Activated CD4-positive, alpha-beta T cell treated with anti-CD3 and anti-CD28 coated beads, Interleukin-2, amount 50 U/mL, for 48 hours (primary cell): ENCODE measurements at regions not wholly inside any gene's neighbourhood (a gene's known extent, or its start where the extent isn't known, plus 50 kb on each side); places are given as distances from the start of the nearest gene placed in this dataset.
"Not testable (repeated sequence)": the region's sequence is repeated elsewhere in the genome, so short reads cannot be mapped to it uniquely, and the experiment has no call there.

Experiments used
- DNase-seq, 2 experiments: peaks; one replicate each; pipeline ENCODE4 v3.0.0-alpha.2; 2020

DNA sequence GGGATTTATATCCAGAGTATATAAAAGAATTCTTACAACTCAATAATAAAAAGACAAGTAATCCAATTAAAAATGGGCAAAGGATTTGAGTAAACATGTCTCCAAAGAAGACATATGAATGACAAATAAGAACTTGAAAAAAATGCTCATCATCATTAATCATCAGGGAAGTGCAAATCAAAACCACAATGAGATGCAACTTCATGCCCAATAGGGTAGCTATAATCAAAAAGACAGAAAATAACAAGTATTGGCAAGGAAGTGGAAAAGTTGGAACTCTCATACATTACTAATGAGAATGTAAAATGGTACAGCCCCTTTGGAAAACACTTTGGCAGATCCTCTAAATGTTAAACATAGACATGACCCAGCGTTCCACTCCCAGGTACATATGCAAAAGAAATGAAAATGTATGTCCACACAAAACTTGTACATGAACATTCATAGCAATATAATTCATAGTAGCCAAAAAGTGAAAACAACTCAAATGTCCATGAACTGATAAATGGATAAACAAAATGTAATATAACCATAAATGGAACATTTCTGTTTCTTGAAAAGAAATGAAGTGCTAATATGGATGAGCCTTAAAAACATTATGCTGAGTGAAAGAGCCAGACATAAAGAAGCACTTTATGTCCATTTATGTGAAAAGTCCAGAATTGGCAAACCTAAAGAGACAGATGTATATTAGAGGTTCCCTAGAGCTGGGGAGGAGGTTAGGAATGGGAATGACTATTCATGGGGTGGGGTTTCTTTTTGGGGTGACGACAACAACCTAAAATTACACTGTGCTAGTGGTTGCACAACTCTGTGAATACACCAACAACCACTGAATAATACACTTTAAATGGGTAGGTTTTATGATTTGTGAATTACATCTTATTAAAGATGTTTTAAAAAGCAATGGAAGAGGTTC lies 259.7 kb downstream of the RHOU start:
- no peak for DNase-seq

DNA sequence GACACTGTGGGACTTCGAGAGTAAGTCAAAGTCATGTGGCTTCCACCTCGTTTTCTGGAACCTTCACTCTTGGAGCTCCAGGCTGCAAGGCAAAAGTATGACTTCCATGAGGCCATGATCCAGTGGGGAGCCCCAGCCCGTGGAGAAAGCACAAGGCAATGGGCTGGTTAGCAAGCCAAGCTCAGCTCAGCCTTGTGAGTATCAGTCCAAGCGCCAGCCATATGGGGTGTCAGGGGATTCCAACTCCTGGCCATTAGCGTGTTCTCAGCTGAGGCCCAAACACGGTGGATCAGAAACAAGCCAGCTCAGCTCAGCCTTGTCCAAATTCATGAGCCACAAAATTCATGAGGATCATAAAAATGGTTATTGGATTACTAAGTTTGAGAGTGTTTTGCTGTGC lies 261.0 kb downstream of the RHOU start:
- DNase-seq, result no peak

DNA sequence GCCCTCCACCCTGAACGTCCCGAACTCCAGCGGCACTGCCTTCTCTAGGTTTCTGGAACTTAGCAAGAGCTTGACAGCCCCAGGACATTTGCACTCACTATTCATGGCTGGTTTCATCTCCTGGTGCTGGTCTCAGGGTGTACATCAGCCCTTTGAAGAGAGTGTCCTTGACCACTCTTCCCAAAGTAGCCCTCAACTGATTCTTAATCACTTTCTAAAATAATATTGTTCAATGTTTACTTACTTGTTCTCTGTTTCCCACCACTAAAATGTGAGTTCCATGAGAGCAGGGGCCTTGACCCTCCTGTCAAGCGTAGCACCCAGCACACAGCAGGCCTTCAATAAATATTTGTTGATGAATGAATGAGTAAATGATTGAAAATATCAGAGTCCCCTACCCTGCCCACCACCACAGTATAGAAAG lies 262.5 kb downstream of the RHOU start:
- DNase-seq, result no peak

DNA sequence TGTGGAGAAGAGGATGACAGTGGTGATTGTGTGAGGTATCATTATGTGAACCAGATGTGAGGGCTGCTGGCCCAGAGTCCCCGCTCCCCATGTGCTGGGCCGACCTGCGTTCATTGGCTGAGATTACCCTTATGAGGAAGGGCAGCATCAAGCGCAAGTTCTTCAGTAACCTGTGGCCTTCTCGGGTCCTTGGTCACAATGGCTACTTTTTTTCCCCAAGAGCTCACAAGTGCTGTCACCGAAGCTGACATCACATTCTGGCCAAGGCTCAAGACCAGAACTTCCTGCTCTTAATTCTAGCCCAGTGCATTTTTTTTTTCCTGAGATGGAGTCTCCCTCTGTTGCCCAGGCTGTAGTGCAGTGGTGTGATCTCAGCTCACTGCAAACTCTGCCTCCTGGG lies 262.9 kb downstream of the RHOU start:
- no peak for DNase-seq

DNA sequence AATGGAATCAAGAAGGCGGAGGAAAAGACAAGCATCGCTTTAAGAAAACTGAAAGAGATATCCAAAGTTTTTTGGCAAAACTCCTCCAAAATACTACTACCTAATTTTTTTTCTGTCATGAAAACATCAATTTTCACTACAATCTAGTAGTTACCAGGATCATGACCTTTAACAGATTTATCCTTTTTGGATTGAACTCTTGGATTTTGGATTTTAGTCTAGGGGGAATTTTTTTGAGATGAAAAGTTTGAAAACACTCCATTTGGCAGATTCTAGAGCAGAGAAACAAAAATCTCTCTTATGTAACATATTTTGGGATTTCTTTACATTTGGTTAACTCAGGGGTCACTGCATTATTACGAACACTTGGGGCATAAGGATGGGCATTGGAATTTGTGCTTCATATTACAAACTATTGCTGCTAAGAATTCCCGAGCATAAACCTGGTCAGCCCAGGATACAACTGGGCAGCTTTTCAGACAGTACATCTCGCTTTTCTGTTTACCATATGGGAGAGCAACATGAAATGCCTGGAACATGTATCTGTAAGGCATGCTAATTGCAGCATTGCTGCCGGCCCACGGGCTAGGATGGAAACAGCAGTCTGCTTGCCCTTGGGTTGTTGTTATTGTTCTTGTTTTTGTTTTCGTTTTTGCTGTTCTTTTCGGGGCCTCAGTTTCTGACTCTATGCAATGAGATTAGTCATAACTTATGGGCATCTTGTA lies 264.3 kb downstream of the RHOU start:
- no peak for DNase-seq

DNA sequence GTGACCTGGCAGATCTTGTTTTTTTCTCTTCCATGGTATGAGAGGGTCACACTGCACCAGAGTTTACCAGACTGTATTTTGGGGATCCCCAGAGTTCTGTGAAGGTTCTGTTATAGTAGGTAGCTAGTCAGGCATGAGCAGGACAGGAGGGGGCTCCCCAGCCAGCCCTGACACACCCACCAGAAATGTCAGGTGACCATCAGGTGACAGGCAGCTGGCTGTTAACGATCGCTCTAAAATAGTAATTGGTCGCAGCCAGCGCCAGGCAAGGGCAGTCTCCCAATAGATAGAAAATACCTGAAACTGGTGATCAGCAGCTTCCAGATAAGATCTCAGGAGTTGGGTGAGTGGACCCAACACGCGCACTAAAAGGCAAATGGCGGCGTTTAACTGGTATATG lies 264.9 kb downstream of the RHOU start:
- DNase-seq, result no peak

DNA sequence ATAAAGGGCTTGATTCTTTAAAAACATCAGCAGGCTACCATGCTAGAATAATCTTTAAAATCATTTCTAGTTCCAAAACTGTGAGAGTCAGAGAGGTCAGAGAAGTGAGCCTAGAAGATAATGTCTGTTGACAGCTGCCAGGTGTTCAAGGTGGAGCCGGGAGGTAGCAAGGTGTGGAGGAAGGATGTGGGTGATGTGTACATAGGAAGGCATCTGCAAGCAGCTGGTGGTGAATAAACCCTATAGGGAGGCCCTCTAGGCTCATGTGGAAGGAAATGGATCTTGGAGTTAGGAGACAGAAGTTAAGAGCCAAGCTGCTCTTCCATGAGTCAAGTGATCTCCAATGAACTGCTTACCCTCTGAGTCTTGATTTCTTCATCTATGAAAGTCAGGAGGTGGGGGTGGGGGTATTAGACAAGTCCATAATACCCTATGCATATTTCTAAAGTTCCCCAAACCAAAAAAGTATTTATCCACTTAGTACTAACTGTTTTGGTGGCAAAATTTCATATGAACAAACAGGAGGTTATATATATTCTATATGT lies 266.3 kb downstream of the RHOU start:
- DNase-seq, result no peak

DNA sequence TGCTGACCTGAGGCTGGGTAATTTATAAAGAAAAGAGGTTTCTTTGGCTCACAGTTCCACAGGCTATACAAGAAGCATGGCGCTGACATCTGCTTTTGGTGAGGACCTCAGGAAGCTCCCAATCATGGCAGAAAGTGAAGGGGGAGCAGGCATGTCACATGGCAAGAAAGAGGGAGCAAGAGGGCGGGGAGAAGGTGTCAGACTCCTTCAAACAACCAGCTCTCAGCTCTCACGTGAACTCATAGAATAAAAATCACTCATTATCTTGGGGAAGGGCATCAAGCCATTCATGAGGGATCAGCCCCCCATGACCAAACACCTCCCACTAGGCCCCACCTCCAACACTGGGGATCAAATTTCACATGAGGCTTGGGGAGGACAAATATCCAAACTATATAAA lies 266.8 kb downstream of the RHOU start:
- DNase-seq, result no peak

DNA sequence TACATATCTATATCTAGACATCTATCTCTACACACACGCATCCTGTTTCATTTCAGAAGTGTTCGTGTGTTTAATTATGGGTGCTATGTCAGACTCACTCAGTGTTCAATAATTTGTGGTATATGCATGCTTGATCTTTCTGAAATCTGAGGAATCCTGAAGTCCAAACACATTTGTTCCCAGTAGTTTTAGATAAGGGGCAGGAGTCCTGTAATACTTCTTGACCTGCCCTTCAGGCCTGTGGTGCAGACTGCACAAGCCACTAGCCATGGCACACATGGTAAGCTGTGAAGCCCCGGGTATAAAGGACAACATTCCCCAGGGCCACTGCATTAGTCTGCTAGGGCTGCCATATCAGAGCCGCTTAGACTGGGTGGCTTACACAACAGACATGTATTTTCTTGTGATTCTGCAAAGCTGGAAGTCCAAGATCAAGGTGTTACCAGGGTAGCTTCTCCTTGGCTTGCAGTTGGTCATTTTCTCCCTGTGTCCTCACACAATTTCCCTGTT lies 267.2 kb downstream of the RHOU start:
- no peak for DNase-seq

DNA sequence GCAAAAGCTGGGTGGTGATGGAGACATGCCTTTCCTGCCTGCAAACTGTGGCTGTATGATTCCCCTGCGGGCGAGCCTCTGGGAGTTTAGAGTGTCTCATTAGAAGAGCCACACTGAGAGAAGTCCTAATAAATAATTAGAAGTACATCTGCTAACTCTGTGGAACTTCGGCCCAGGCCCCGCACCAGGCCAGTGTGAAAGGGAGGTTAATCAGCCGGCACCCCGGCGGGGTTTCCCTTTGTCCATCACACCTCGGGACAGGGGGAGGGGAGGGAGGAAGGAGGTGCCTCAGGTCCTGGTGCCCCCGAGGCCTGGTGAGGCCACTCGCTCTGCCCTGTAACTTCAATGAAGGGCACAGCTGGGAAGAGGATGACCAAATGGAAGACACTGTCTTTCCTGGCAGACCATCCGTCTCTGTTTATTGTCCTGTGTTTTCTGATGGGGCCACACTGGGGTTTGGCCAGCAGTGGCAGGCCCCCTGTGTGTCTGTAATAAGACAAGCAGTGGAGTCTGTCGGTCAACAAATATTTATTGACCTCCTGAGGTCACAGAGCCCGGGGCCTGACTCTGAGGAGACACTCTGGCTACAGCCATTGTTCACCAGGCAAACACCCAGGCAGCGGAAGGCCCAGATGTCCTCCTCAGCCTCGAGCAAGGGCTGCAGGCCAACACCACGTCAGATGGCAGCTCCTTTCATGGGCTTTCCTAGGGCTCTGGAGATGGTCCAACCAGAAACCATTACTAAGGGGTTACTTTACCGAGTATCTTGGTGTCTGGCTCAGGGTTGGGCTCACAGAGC lies 267.5 kb upstream of the RAB4A start:
- DNase-seq, result no peak

DNA sequence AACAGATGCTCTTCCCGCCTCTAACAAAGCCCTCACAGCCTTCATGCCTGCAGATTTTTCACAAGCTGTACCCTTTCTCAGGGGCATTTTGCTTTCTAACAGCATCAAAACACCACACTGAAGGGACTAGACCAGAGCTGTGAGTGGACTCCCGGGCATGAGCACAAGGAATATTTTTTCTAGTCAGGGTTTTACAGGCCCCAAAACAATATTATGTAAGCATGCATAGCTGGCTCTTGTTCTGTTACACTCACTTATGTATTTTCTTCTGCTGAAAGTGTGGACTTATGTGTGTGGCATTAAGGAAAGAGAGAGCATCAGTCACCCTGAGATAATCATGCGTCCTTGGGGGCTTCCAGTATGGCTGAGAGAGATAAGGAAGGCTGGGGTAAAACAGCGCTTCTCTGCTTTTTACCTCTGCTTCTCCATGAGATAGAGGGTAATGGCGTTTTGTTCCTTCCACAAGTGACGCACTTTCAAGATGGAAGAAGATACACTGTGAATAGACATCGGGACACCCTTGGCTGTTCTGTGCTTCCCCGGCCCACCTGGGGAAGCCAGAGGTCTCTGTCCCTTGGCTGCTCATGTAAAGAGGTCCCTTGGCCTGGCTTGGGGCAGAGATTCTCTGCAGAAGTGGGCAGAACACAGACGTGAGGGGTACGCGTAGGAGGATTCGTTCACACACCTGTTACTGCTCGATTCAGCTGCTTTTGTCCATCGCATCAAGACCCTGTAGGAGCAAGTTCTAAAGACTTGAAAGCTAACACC lies 266.7 kb upstream of the RAB4A start:
- DNase-seq, result no peak

DNA sequence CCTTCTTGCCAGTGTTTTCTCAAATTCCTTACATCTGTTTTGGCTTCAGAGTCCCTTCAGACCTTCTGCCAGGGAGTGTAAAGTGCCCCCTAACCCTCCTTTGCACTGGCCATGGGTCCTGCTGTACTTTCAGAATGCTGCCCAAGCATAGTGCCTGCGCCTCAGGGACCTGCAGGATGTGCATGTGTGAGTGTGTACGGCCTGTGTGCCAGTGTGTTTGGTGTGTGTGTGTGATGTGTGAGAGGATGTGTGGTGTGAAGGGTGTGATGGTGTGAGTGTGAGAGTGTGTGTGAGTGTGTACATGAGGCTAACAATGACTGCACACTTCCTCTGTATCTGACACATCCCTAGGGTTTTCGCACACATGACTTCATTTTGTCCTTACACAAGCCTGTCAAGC lies 265.8 kb upstream of the RAB4A start:
- DNase-seq, result no peak

DNA sequence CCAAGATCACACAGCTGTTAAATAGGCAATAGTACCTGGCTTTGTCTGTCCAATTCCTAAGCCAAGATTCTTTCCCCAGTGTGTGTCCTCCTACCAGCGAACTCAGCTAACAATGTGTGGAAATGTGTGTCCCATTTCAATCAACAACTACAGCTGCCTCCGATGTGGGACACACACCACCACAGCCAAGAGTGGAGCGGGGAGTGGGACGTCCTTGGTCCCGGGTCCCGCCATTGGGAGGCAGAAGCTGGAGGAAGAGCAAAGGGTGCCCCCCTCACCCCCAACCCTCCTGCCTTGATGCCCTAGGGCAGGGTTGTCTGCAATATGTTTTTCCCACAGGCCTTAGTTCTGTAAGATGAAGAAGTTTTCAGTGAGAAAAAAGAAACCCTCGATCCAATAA lies 265.4 kb upstream of the RAB4A start:
- DNase-seq, result no peak

DNA sequence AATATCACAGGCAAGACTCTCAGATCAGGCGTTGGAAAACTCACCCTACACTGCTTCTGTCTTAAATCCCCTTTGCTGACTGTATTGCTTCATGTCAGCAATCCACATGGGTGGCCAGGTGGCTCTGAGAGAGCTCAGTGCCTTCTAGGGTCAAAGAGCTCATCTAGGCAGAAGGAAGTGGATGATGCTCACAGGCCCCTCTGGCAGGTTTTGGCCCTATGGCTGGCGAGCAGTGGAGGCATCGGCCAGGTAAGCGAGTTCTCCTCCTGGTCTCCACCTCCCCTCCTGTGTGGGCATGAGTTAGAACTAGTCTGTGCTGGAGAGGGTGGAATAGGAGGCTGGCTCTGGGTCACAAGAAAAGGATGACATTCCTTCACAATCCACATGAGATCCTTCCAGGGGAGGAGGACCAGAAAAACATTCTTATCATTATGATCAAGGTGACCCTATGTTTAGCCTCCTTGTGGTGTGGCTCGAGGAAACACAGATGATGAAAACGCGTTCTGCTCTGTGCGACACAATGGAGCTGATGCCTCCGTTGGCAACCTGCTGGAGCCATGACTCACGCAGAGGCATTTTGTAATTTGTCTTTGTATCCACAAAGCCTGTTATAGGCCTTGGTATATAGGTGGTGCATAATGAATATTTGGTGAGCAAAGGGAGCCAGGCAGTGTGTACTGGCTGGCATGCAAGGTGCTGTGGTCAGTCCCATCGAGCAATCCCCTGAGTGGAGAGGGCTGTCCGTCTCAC lies 264.6 kb upstream of the RAB4A start:
- no peak for DNase-seq

DNA sequence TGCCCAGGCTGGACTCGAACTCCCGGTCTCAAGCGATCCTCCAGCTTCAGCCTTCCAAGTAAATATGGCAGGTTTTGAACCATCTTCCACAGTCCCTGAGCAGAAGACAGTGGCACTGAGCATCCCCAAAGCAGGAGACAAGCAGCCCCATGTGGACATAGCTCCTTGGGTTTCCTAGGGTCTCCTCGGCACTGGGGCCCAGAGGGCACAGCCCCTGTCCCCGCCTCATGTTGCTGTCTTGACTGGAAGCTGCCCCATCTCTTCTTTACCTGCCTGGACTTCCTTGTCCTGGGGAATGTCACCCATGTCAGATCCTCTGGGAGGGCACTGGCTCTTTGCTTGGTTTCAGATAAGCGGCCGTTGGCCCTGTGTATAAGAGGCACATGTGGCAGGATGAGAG lies 263.7 kb upstream of the RAB4A start:
- DNase-seq, result no peak

DNA sequence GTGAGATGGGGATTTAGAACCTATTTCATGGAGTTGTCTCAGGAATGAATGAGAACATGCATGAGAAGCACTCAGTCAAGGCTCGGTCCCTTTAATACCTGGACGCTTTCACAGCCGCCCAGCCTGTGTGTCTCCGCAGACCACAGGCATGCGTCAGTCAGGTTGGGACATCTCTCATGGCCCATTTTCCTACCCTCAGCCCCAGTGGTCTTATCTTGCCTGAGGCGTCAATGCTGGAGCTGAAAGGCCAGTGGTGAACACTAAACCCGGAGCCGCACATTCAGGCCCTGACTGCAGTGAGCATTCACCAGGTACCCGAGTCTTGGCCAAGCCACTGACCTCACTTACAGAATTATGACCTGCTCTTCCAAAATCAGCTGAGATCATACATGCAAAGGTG lies 263.2 kb upstream of the RAB4A start:
- DNase-seq, result no peak

DNA sequence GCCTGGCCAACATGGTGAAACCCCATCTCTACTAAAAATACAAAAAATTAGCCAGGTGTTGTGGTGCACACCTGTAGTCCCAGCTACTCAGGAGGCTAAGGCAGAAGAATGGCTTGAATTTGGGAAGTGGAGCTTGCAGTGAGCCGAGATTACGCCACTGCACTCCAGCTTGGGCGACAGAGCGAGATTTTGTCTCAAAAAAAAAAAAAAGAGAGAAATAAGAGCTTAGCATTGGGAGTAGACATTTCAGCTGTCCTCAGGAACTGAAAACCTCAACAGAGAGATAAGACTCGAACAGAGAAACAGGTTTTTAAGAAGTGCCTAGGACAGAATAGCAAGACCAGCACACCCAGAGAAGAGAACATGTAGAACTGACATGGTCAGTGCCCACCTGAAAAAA lies 262.6 kb upstream of the RAB4A start:
- not testable (repeated sequence) for DNase-seq

DNA sequence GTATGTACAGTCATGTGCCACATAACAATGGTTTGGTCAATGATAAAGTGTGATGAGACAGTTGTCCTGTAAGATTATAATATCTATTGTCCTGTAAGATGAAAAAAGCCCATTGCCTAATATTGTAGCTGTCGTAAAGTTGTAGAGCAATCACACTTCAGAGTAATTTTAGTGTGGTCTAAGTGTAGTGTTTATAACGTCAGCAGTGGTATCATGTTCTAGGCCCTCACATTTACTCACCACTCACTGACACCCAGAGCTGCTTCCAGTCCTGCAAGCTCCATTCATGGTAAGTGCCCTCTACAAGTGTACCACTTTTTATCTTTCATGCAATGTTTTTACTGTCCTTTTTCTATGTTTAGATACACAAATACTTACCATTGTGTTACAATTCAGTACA lies 259.9 kb upstream of the RAB4A start:
- DNase-seq, result no peak

DNA sequence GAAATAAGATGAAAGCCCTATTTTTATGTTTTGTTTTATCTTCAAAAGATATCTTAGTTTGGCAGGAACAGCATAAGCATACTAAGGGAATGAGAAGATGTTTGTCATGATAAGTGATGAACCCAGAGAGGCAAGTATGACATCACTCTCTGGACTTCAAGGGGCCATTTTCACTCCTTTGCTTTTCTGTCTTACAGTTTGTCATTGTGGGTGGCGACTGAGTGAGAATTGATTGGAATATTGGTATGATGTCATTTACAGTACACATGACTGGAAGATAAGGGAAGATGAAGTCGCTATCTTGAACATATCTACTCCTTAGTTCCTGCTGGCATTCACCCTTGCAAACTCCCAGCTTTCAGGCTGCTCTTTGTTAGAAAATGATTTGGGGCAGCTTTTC lies 258.1 kb upstream of the RAB4A start:
- DNase-seq, result no peak

DNA sequence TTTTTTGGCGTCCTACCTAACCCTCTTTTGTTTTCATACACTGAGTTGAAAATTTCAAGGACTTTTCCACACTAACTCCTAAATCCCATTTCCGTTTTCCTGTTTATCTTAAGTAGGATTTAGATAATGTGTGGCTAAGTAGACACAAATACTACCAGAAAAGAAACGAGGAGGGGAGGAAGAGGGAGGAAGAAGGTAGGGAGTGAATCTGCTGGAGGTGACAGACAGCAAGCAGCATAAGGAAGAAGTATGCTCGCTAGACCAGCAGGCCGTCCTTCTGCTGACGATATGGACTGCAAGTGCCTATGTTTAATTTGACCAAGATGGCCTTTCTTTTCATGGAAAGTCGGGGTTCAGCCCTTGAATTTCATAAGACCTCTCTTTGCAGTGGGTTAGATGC lies 256.9 kb upstream of the RAB4A start:
- no peak for DNase-seq

DNA sequence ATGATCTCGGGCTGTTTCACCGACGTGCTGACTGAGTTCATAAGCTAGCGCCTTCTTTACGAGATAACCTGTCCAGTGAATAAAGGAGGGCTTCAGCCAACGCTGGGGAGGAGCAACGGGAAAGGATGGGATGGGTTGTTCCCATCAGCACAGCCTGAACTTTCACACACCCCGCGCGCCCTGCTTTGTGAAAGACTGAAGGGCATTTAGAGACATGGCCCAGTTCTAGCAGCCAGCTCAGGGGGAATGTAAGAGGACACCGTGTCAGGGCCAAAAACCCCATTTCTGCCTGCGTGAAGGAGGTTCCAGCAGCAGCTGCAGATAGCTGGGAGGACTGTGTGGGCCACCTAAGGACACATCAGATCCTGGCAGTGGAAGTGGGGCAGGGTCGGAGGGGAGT lies 255.1 kb upstream of the RAB4A start:
- no peak for DNase-seq

DNA sequence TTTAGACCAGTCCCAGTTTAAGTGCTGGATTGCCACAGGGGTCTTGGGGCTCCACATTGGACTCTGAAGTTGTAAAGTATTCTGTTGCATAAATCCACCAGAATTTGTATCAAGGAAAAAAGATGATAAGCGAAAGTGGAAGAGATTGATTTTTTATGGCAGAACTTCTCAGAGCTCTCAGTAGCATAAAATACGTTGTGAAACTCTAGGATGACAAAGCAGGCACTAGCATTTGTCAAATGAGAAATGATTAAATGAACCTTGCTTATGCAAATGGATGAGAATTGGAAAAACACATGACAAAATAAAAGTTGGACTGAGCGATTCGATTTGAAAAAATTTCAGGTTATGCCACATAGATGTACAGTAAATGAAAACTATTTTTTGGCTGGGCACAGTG lies 253.8 kb upstream of the RAB4A start:
- no peak for DNase-seq
